Peyer's patch (tissue), 4 donors: ENCODE measurements at regions not wholly inside any gene's neighbourhood (a gene's known extent, or its start where the extent isn't known, plus 50 kb on each side); places are given as distances from the start of the nearest gene placed in this dataset.

Experiments
- CTCF ChIP-seq, 6 experiments: fragments of 450-650 bp in 4 of 6; fragments of 200-600 bp in 2 of 6; sonication (generic) in 1 of 6; IDR thresholded peaks; one replicate each; pipeline ENCODE4 v1.5.1; 2017 to 2019; ENCODE audit warnings: antibody characterized with exemption in 6 of 6, mild to moderate bottlenecking in 3 of 6, moderate library complexity in 1 of 6
- POLR2A ChIP-seq, 2 donors: fragments of 450-650 bp; IDR thresholded peaks; one replicate each; pipeline ENCODE4 v1.5.1; 2017; ENCODE audit warnings: antibody characterized with exemption in 2 of 2, mild to moderate bottlenecking in 2 of 2, moderate library complexity in 2 of 2

DNA sequence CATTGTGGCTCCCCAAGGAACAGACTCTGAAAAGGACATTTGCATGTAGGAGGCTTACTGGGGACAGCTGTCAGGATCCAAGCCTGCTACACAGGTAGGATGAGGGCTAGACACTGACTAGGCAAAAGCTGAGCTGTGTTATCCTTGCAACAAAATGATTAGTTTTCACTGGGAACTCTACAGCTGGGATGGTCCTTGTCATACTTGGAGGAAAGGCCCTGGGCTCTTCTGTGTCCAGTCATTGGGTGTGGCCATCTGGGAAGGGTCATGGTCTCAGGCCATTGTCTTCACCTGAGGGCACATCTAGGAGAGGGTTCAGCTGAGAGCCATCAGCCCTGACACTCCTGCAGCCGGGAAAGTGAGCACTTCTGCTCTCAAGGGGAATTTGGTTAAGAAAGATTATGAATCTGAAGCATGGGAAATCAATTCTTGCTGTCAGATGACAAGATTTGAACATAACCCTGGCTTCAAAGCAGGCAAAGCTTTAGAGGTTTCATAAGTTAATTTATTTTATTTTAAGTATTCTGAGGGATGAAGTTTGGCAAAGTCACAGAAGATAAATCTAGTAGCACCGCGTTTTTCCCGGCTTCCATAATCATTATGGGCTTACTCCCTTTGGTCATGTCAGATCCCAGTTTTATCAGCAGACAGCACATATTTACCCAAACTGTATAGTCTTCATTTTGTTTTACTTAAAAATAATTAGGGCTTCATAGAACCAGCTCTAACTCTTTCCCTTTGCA lies 78.4 kb upstream of the SLC22A23 start:
- TF ChIP-seq POLR2A (IDR thresholded peaks at IDR 0.05) = no peak
- TF ChIP-seq CTCF (IDR thresholded peaks at IDR 0.05) = no peak
